ENCODE measurements at regions not wholly inside any gene's neighbourhood (a gene's known extent, or its start where the extent isn't known, plus 50 kb on each side); places are given as distances from the start of the nearest gene placed in this dataset.

GRCh38 chr16:20175358-20175757 lies 101.7 kb upstream of the GPR139 start:
- no peak for DNase-seq
- no peaks in the 10 kb centered on the region for H3K4me1 Mint-ChIP-seq (ENCODE audit: low read depth, unreplicated experiment)
- no peaks in the 10 kb centered on the region for H3K27me3 Mint-ChIP-seq (ENCODE audit: unreplicated experiment)
- H3K9me3 Mint-ChIP-seq (ENCODE audit: unreplicated experiment), result peaks cover 1% of the 10 kb centered on the region
- H3K36me3 Mint-ChIP-seq (ENCODE audit: unreplicated experiment), result no peaks in the 10 kb centered on the region
- H3K27ac Mint-ChIP-seq (ENCODE audit: unreplicated experiment), result no peak overlapping the region
- TF ChIP-seq, protein P1, sequence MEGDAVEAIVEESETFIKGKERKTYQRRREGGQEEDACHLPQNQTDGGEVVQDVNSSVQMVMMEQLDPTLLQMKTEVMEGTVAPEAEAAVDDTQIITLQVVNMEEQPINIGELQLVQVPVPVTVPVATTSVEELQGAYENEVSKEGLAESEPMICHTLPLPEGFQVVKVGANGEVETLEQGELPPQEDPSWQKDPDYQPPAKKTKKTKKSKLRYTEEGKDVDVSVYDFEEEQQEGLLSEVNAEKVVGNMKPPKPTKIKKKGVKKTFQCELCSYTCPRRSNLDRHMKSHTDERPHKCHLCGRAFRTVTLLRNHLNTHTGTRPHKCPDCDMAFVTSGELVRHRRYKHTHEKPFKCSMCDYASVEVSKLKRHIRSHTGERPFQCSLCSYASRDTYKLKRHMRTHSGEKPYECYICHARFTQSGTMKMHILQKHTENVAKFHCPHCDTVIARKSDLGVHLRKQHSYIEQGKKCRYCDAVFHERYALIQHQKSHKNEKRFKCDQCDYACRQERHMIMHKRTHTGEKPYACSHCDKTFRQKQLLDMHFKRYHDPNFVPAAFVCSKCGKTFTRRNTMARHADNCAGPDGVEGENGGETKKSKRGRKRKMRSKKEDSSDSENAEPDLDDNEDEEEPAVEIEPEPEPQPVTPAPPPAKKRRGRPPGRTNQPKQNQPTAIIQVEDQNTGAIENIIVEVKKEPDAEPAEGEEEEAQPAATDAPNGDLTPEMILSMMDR (IDR thresholded peaks at IDR 0.05; ENCODE audit: partially characterized antibody, unreplicated experiment), result no peak
- H3K4me3 Mint-ChIP-seq (ENCODE audit: unreplicated experiment), result no peak overlapping the region

DNA sequence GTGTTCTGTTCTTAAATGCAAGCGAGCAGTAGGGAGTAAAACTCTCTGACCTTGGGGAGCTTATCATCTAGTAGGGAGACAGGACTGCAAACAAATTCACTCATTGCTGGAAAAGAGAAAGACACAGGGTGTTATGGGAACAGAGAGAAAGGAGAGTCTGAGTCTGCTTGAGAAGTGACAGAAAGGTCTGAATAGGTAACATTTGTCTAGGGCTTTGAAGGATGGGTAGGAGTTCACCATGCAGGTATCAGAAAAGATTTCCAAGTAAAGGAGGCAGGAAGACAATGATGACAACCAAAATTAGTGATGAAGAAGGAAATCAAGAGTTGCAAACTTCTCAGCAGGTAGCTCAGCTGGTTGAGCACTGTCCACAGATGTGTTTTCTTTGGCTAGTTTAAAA lies 93.6 kb upstream of the GPR139 start:
- Mint-ChIP-seq H3K9me3 (ENCODE audit: unreplicated experiment) (no peaks in the 10 kb centered on the region), H3K4me1 (ENCODE audit: low read depth, unreplicated experiment) (no peaks in the 10 kb centered on the region), H3K36me3 (ENCODE audit: unreplicated experiment) (no peaks in the 10 kb centered on the region), H3K27ac (ENCODE audit: unreplicated experiment) (no peak overlapping the region), H3K27me3 (ENCODE audit: unreplicated experiment) (no peaks in the 10 kb centered on the region), H3K4me3 (ENCODE audit: unreplicated experiment) (no peak overlapping the region)
- no peak for DNase-seq
- TF ChIP-seq, protein P1 (IDR thresholded peaks at IDR 0.05; ENCODE audit: partially characterized antibody, unreplicated experiment), result no peak

- H3K27ac Mint-ChIP-seq (ENCODE audit: unreplicated experiment), result no peak overlapping the region
- no peaks in the 10 kb centered on the region for H3K4me1 Mint-ChIP-seq (ENCODE audit: low read depth, unreplicated experiment)
- TF ChIP-seq, protein P1 (IDR thresholded peaks at IDR 0.05; ENCODE audit: partially characterized antibody, unreplicated experiment), result no peak
- no peak for DNase-seq
- H3K9me3 Mint-ChIP-seq (ENCODE audit: unreplicated experiment), result no peaks in the 10 kb centered on the region
- no peaks in the 10 kb centered on the region for H3K36me3 Mint-ChIP-seq (ENCODE audit: unreplicated experiment)
- H3K27me3 Mint-ChIP-seq (ENCODE audit: unreplicated experiment), result no peaks in the 10 kb centered on the region
- H3K4me3 Mint-ChIP-seq (ENCODE audit: unreplicated experiment), result no peak overlapping the region
These were observed 93.0 kb upstream of the GPR139 start for GRCh38 chr16:20166531-20167235.

DNA sequence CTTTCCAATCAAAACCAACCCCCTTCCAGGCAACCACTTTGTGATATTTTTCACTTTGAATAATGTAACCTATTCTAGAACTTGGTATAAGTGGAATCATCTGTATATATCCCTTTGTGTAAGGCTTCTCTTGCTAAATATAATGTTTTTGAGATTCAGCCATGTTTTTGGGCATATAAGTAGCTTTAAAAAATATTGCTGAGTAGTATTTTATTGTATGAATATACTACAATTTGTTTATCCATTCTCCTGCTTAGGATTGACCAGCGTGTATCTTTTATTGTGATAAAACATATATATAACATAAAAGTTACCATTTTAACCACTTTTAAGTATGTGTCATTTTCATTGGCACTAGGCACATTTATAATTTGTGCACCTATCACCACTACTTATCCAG lies 79.8 kb upstream of the GPR139 start:
- no peak for DNase-seq
- H3K27ac Mint-ChIP-seq (ENCODE audit: unreplicated experiment), result no peak overlapping the region
- no peaks in the 10 kb centered on the region for H3K27me3 Mint-ChIP-seq (ENCODE audit: unreplicated experiment)
- H3K4me3 Mint-ChIP-seq (ENCODE audit: unreplicated experiment), result no peak overlapping the region
- peaks cover 6% of the 10 kb centered on the region for H3K4me1 Mint-ChIP-seq (ENCODE audit: low read depth, unreplicated experiment)
- TF ChIP-seq, protein P1 (IDR thresholded peaks at IDR 0.05; ENCODE audit: partially characterized antibody, unreplicated experiment), result no peak
- peaks cover 1% of the 10 kb centered on the region for H3K9me3 Mint-ChIP-seq (ENCODE audit: unreplicated experiment)
- peaks cover 12% of the 10 kb centered on the region for H3K36me3 Mint-ChIP-seq (ENCODE audit: unreplicated experiment)

GRCh38 chr16:20147091-20147490 lies 73.4 kb upstream of the GPR139 start:
- TF ChIP-seq, protein P1 (IDR thresholded peaks at IDR 0.05; ENCODE audit: partially characterized antibody, unreplicated experiment), result no peak
- Mint-ChIP-seq H3K27ac (ENCODE audit: unreplicated experiment) (no peak overlapping the region), H3K36me3 (ENCODE audit: unreplicated experiment) (peaks cover 4% of the 10 kb centered on the region), H3K4me3 (ENCODE audit: unreplicated experiment) (no peak overlapping the region), H3K9me3 (ENCODE audit: unreplicated experiment) (peaks cover 3% of the 10 kb centered on the region), H3K27me3 (ENCODE audit: unreplicated experiment) (peaks cover 6% of the 10 kb centered on the region), H3K4me1 (ENCODE audit: low read depth, unreplicated experiment) (peaks cover 26% of the 10 kb centered on the region)
- peak; percentile 43 for DNase-seq
